ENCODE measurements at regions not wholly inside any gene's neighbourhood (a gene's known extent, or its start where the extent isn't known, plus 50 kb on each side); places are given as distances from the start of the nearest gene placed in this dataset.

GRCh38 chr12:89923091-89923490, 214.5 kb upstream of the ATP2B1 start:
- no peak for DNase-seq (ENCODE audit: low read depth)
- H3K4me3 ChIP-seq (ENCODE audit: low read length), result no peak overlapping the region
- TF ChIP-seq CTCF (conservative IDR thresholded peaks at IDR 0.05; ENCODE audit: low read depth, low read length), result no peak

- DNase-seq (ENCODE audit: low read depth), result no peak
- H3K4me3 ChIP-seq (ENCODE audit: low read length), result no peak overlapping the region
- TF ChIP-seq CTCF (conservative IDR thresholded peaks at IDR 0.05; ENCODE audit: low read depth, low read length), result no peak
These were observed 212.2 kb upstream of the ATP2B1 start for GRCh38 chr12:89920866-89921265.

GRCh38 chr12:89919241-89919906, 210.7 kb upstream of the ATP2B1 start:
- no peak overlapping the region for H3K4me3 ChIP-seq (ENCODE audit: low read length)
- TF ChIP-seq CTCF (conservative IDR thresholded peaks at IDR 0.05; ENCODE audit: low read depth, low read length), result no peak
- DNase-seq (ENCODE audit: low read depth), result no peak

GRCh38 chr12:89918172-89918846, 209.7 kb upstream of the ATP2B1 start:
- no peak overlapping the region for H3K4me3 ChIP-seq (ENCODE audit: low read length)
- no peak for DNase-seq (ENCODE audit: low read depth)
- TF ChIP-seq CTCF (conservative IDR thresholded peaks at IDR 0.05; ENCODE audit: low read depth, low read length), result no peak

- TF ChIP-seq CTCF (conservative IDR thresholded peaks at IDR 0.05; ENCODE audit: low read depth, low read length), result no peak
- no peak for DNase-seq (ENCODE audit: low read depth)
- no peak overlapping the region for H3K4me3 ChIP-seq (ENCODE audit: low read length)
These were observed 201.1 kb upstream of the ATP2B1 start for GRCh38 chr12:89909753-89910152.

- no peak overlapping the region for H3K4me3 ChIP-seq (ENCODE audit: low read length)
- DNase-seq (ENCODE audit: low read depth), result no peak
- no peak for TF ChIP-seq CTCF (conservative IDR thresholded peaks at IDR 0.05; ENCODE audit: low read depth, low read length)
These were observed 199.0 kb upstream of the ATP2B1 start for GRCh38 chr12:89907659-89908058.

GRCh38 chr12:89906824-89907223, 198.2 kb upstream of the ATP2B1 start:
- no peak for DNase-seq (ENCODE audit: low read depth)
- TF ChIP-seq CTCF (conservative IDR thresholded peaks at IDR 0.05; ENCODE audit: low read depth, low read length), result no peak
- no peak overlapping the region for H3K4me3 ChIP-seq (ENCODE audit: low read length)

All from retinal pigment epithelial cell (primary cell).